CD4-positive, alpha-beta T cell (primary cell): ENCODE measurements at regions not wholly inside any gene's neighbourhood (a gene's known extent, or its start where the extent isn't known, plus 50 kb on each side); places are given as distances from the start of the nearest gene placed in this dataset.

Experiments used
- ATAC-seq: fragments of 200-7000 bp; cut with Tn5 transposase; one replicate; pipeline ENCODE4 v1.10.0; 2022; ENCODE audit warnings: mild to moderate bottlenecking; ENCODE audit not compliant: poor library complexity
- CTCF ChIA-PET: fragments of 350-600 bp; sonication (Branson Sonifier 250); formaldehyde crosslinking; loops from one replicate; lab custom pipeline; 2021; ENCODE audit warnings: antibody characterized with exemption, inconsistent platforms; lab: Charles Lee
- POLR2A ChIA-PET: fragments of 350-600 bp; sonication (Branson Sonifier 250); formaldehyde crosslinking; loops from one replicate; lab custom pipeline; 2021; ENCODE audit warnings: antibody characterized with exemption, inconsistent platforms; lab: Charles Lee
- DNase-seq, 14 experiments: peaks; one replicate each; pipeline ENCODE4 v3.0.0-alpha.2; 2013 to 2020; ENCODE audit warnings: mixed read lengths in 2 of 14
- H3K27ac ChIP-seq, 2 donors: one replicate each; pipeline versions ENCODE4 v1.5.1 to v1.7.0; 2013; ENCODE audit warnings: low read length in 2 of 2, low read depth in 1 of 2, mild to moderate bottlenecking in 1 of 2
- H3K27me3 ChIP-seq, 2 experiments: 1 replicate in 1 of 2; 2 replicates in 1 of 2; pipeline versions ENCODE4 v1.6.1 to v1.7.0; 2013; ENCODE audit warnings: low read length in 2 of 2, control low read depth in 1 of 2, mild to moderate bottlenecking in 1 of 2, moderate library complexity in 1 of 2; ENCODE audit not compliant: insufficient read depth in 2 of 2, control insufficient read depth in 1 of 2
- H3K36me3 ChIP-seq: one replicate; pipeline ENCODE4 v1.6.1; 2013; ENCODE audit warnings: low read length, control low read depth; ENCODE audit not compliant: insufficient read depth
- H3K4me1 ChIP-seq: one replicate; pipeline ENCODE4 v1.6.1; 2013; ENCODE audit warnings: low read length, control low read depth; ENCODE audit not compliant: insufficient read depth
- H3K4me3 ChIP-seq: one replicate; pipeline ENCODE4 v1.5.1; 2013; ENCODE audit warnings: mild to moderate bottlenecking, low read length, moderate library complexity
- H3K9me3 ChIP-seq, 2 experiments: 1 replicate in 1 of 2; 2 replicates in 1 of 2; pipeline versions ENCODE4 v1.6.1 to v1.7.0; 2013; ENCODE audit warnings: low read length in 2 of 2, mild to moderate bottlenecking in 2 of 2, control low read depth in 1 of 2, moderate library complexity in 1 of 2; ENCODE audit not compliant: control insufficient read depth in 1 of 2, insufficient read depth in 1 of 2
- H3K27ac Mint-ChIP-seq: one replicate; pipeline ENCODE4 v1.8.0; 2020; ENCODE audit warnings: mixed read lengths
- H3K27me3 Mint-ChIP-seq: one replicate; pipeline ENCODE4 v1.8.0; 2021; ENCODE audit warnings: mixed read lengths
- H3K36me3 Mint-ChIP-seq: one replicate; pipeline ENCODE4 v1.8.0; 2021; ENCODE audit warnings: low read depth, mixed read lengths
- H3K4me1 Mint-ChIP-seq: one replicate; pipeline ENCODE4 v1.8.0; 2021; ENCODE audit warnings: low read depth, mixed read lengths
- H3K4me3 Mint-ChIP-seq: one replicate; pipeline ENCODE4 v1.8.0; 2020; ENCODE audit warnings: mild to moderate bottlenecking, mixed read lengths
- H3K9me3 Mint-ChIP-seq: one replicate; pipeline ENCODE4 v1.8.0; 2020; ENCODE audit warnings: mixed read lengths
- intact Hi-C, 2 experiments: fragments of 100-400 bp; cut with DNase I in 1 of 2; cut with micrococcal nuclease in 1 of 2; formaldehyde crosslinking; loops; one replicate each; pipeline versions ENCODE4 v1.15.1 to v1.9.0; 2023 to 2025; cut with DNase I, micrococcal nuclease
- TF ChIP-seq, protein P1 (sequence below): fragments of 200-600 bp; IDR thresholded peaks from one replicate; pipeline ENCODE4 v1.8.0; 2022; ENCODE audit warnings: antibody characterized with exemption, mild to moderate bottlenecking

GRCh38 chr9:27799326-27799725 is 226.0 kb upstream of the C9orf72 start:
- Mint-ChIP-seq H3K4me1 (no peaks in the 10 kb centered on the region), H3K27me3 (peaks cover 3% of the 10 kb centered on the region), H3K9me3 (peaks cover 3% of the 10 kb centered on the region), H3K4me3 (no peak overlapping the region), H3K27ac (no peak overlapping the region), H3K36me3 (no peaks in the 10 kb centered on the region)
- CTCF ChIA-PET, result no interaction called here
- Histone ChIP-seq H3K9me3 (no peaks in the 10 kb centered on the region), H3K27me3 (no peaks in the 10 kb centered on the region), H3K27ac (no peak overlapping the region), H3K4me1 (no peaks in the 10 kb centered on the region), H3K4me3 (no peak overlapping the region), H3K36me3 (no peaks in the 10 kb centered on the region)
- intact Hi-C loops, result no loop called here
- DNase-seq (no peak), ATAC-seq (no peak)
- POLR2A ChIA-PET, result no interaction called here
- TF ChIP-seq, protein P1, sequence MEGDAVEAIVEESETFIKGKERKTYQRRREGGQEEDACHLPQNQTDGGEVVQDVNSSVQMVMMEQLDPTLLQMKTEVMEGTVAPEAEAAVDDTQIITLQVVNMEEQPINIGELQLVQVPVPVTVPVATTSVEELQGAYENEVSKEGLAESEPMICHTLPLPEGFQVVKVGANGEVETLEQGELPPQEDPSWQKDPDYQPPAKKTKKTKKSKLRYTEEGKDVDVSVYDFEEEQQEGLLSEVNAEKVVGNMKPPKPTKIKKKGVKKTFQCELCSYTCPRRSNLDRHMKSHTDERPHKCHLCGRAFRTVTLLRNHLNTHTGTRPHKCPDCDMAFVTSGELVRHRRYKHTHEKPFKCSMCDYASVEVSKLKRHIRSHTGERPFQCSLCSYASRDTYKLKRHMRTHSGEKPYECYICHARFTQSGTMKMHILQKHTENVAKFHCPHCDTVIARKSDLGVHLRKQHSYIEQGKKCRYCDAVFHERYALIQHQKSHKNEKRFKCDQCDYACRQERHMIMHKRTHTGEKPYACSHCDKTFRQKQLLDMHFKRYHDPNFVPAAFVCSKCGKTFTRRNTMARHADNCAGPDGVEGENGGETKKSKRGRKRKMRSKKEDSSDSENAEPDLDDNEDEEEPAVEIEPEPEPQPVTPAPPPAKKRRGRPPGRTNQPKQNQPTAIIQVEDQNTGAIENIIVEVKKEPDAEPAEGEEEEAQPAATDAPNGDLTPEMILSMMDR, result no peak

GRCh38 chr9:27800159-27800558 is 226.9 kb upstream of the C9orf72 start:
- Mint-ChIP-seq H3K4me1 (no peaks in the 10 kb centered on the region), H3K4me3 (no peak overlapping the region), H3K36me3 (no peaks in the 10 kb centered on the region), H3K9me3 (no peaks in the 10 kb centered on the region), H3K27ac (no peak overlapping the region), H3K27me3 (peaks cover 9% of the 10 kb centered on the region)
- DNase-seq (no peak), ATAC-seq (no peak)
- CTCF ChIA-PET, result interaction anchor here (1.2 kb wide), 1 partner anchor 9 kb away, joined by 3 read pairs; no protein-coding TSS in a partner anchor
- Histone ChIP-seq H3K27me3 (no peaks in the 10 kb centered on the region), H3K27ac (no peak overlapping the region), H3K4me1 (no peaks in the 10 kb centered on the region), H3K36me3 (no peaks in the 10 kb centered on the region), H3K9me3 (no peaks in the 10 kb centered on the region), H3K4me3 (no peak overlapping the region)
- TF ChIP-seq, protein P1, result no peak
- POLR2A ChIA-PET, result no interaction called here
- intact Hi-C loops, result loop anchor here in 1 of 2 experiments (10.0 kb wide), 1 partner anchor 45 kb away; no protein-coding TSS in a partner anchor

DNA sequence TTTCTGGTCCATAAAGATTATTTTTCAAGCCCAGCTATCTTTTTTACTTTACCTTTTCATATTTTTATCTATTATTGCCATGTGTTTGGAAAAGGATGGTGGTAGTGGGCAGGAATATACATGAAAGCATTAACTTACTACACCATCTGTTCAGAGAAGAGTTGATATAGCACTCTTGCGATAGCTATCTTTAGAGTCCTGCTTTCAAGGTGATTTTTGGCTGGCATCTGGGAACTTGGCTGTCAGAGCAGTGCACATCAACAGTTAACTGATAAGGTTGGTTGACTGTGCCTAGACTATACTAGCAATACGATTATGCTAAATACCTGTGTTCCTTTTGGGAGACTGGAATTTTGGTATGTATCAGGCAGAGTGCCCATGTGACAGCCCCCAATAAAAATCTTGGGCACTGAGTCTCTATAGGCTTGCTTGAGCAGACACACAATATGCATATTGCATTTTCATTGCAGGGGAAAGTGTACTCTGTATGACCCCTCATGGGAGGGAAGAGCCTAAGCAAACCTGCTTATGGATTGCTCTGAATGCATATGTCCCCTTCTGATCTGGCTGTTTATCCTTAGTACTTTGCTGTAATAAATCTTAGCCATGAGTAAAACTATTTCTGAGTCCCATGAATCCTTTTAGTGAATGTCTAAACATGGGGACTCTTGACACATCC is 227.6 kb upstream of the C9orf72 start:
- DNase-seq (no peak), ATAC-seq (no peak)
- H3K27me3 Mint-ChIP-seq, result peaks cover 9% of the 10 kb centered on the region
- Histone ChIP-seq H3K4me1 (no peaks in the 10 kb centered on the region), H3K36me3 (no peaks in the 10 kb centered on the region), H3K27me3 (no peaks in the 10 kb centered on the region), H3K9me3 (no peaks in the 10 kb centered on the region), H3K4me3 (no peak overlapping the region), H3K27ac (no peak overlapping the region)
- H3K9me3 Mint-ChIP-seq, result no peaks in the 10 kb centered on the region
- ChIA-PET POLR2A (no interaction called here), CTCF (interaction anchor here (1.2 kb wide), 1 partner anchor 10 kb away, joined by 3 read pairs; no protein-coding TSS in a partner anchor)
- no peak overlapping the region for H3K27ac Mint-ChIP-seq
- intact Hi-C loops, result loop anchor here in 1 of 2 experiments (10.0 kb wide), 1 partner anchor 46 kb away; no protein-coding TSS in a partner anchor
- TF ChIP-seq, protein P1, result no peak
- H3K36me3 Mint-ChIP-seq, result no peaks in the 10 kb centered on the region
- H3K4me3 Mint-ChIP-seq, result no peak overlapping the region
- no peaks in the 10 kb centered on the region for H3K4me1 Mint-ChIP-seq
